Left ventricle myocardium inferior (tissue), 1 donor: ENCODE measurements at regions not wholly inside any gene's neighbourhood (a gene's known extent, or its start where the extent isn't known, plus 50 kb on each side); places are given as distances from the start of the nearest gene placed in this dataset.
"Not testable (repeated sequence)": the region's sequence is repeated elsewhere in the genome, so short reads cannot be mapped to it uniquely, and the experiment has no call there.

Experiments used
- DNase-seq: peaks from one replicate; pipeline ENCODE4 v3.0.0-alpha.2; 2020
- H3K27ac ChIP-seq: fragments of 200-600 bp; replicated peaks from 2 replicates; pipeline ENCODE4 v1.8.0; 2021
- H3K27me3 ChIP-seq: fragments of 200-600 bp; 2 replicates; pipeline ENCODE4 v1.8.0; 2021; ENCODE audit warnings: low read depth
- H3K36me3 ChIP-seq: fragments of 200-600 bp; 2 replicates; pipeline ENCODE4 v1.8.0; 2021
- H3K4me1 ChIP-seq: fragments of 200-600 bp; 2 replicates; pipeline ENCODE4 v1.8.0; 2021
- H3K4me3 ChIP-seq: fragments of 200-600 bp; 2 replicates; pipeline ENCODE4 v1.8.0; 2021; ENCODE audit warnings: mild to moderate bottlenecking, moderate library complexity
- H3K9me3 ChIP-seq: fragments of 200-600 bp; replicated peaks from 2 replicates; pipeline ENCODE4 v1.8.0; 2021
- intact Hi-C: fragments of 100-400 bp; cut with micrococcal nuclease; formaldehyde crosslinking; loops from one replicate; pipeline ENCODE4 v1.11.0; 2022
- TF ChIP-seq, protein P1 (sequence below): fragments of 200-600 bp; IDR thresholded peaks from 2 replicates; pipeline ENCODE4 v1.8.0; 2021; ENCODE audit warnings: antibody characterized with exemption, mild to moderate bottlenecking, borderline replicate concordance
- donor health status: DM: no; HTN: yes; CAD: no; lungs with severe emphysema.

DNA sequence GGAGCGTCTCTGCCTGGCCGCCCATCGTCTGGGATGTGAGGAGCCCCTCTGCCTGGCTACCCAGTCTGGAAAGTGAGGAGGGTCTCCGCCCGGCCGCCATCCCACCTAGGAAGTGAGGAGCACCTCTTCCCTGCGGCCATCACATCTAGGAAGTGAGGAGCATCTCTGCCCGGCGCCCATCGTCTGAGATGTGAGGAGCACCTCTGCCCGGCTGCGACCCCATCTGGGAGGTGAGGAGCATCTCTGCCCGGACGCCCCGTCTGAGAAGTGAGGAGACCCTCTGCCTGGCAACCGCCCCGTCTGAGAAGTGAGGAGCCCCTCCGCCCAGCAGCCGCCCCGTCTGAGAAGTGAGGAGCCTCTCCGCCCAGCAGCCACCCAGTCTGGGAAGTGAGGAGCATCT is 84.5 kb downstream of the IDS start:
- H3K4me3 ChIP-seq, intact Hi-C loops, DNase-seq, H3K27ac ChIP-seq, H3K36me3 ChIP-seq, H3K27me3 ChIP-seq, H3K4me1 ChIP-seq: not testable (repeated sequence)
- H3K9me3 ChIP-seq, result peaks cover 15% of the 10 kb centered on the region

DNA sequence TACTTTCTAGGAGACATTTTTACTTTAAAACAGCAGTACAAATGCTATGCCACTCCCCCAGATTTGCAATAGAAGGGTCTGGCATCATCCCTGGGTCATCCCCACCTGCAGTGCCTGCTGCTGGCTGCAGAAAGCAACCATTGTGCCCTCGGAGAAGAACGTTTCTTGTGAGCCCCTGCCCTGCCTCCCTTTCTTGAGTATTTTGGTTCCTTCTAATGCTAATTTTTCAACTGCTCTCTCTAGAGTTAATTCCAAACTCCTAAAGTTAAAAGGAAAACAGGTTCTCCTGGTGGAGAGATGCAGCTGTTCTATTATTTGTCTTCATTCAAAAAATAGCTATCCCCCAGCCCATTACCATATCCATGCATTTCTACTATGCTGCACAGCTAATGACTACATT is 107.1 kb downstream of the IDS start:
- intact Hi-C loops, result no loop called here

GRCh38 chrX:149392921-149393320 is 112.2 kb downstream of the IDS start:
- intact Hi-C loops, result no loop called here
- Histone ChIP-seq H3K27ac (no peak overlapping the region), H3K27me3 (no peaks in the 10 kb centered on the region), H3K4me3 (no peak overlapping the region), H3K36me3 (no peaks in the 10 kb centered on the region), H3K9me3 (no peaks in the 10 kb centered on the region), H3K4me1 (no peaks in the 10 kb centered on the region)
- TF ChIP-seq, protein P1, sequence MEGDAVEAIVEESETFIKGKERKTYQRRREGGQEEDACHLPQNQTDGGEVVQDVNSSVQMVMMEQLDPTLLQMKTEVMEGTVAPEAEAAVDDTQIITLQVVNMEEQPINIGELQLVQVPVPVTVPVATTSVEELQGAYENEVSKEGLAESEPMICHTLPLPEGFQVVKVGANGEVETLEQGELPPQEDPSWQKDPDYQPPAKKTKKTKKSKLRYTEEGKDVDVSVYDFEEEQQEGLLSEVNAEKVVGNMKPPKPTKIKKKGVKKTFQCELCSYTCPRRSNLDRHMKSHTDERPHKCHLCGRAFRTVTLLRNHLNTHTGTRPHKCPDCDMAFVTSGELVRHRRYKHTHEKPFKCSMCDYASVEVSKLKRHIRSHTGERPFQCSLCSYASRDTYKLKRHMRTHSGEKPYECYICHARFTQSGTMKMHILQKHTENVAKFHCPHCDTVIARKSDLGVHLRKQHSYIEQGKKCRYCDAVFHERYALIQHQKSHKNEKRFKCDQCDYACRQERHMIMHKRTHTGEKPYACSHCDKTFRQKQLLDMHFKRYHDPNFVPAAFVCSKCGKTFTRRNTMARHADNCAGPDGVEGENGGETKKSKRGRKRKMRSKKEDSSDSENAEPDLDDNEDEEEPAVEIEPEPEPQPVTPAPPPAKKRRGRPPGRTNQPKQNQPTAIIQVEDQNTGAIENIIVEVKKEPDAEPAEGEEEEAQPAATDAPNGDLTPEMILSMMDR, result no peak
- DNase-seq, result no peak

More for the DNA sequence above, 107.1 kb downstream of the IDS start:
- no peaks in the 10 kb centered on the region for H3K36me3 ChIP-seq
- H3K4me3 ChIP-seq, result no peak overlapping the region
- H3K27ac ChIP-seq, result no peak overlapping the region
- DNase-seq, result no peak
- no peaks in the 10 kb centered on the region for H3K9me3 ChIP-seq
- H3K4me1 ChIP-seq, result no peaks in the 10 kb centered on the region
- TF ChIP-seq, protein P1, result no peak
- H3K27me3 ChIP-seq, result no peaks in the 10 kb centered on the region

GRCh38 chrX:149383852-149384251 is 121.3 kb downstream of the IDS start:
- no peak for DNase-seq
- intact Hi-C loops, result no loop called here
- H3K4me1 ChIP-seq, result no peaks in the 10 kb centered on the region
- peaks cover 6% of the 10 kb centered on the region for H3K9me3 ChIP-seq
- no peak overlapping the region for H3K4me3 ChIP-seq
- no peak overlapping the region for H3K27ac ChIP-seq
- H3K27me3 ChIP-seq, result no peaks in the 10 kb centered on the region
- H3K36me3 ChIP-seq, result no peaks in the 10 kb centered on the region
- TF ChIP-seq, protein P1, result no peak

DNA sequence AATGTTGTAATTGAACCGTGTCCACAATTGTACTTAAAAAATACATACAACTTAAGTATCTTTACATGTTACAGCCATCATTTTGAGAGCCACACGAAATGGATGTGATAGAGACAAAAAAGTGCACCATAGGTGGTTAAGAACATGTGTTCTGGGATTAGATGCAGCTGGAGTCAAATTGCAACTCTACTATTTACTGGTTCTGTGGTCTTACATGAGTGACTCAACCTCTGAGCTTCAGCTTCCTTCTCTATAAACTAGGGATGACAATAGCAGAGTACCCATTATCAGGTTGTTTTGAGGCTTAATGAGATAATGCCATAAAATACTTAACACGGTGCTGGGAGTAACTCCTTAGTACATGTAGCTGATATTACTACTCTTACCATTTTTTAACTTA is 130.4 kb downstream of the IDS start:
- Histone ChIP-seq H3K4me3 (no peak overlapping the region), H3K27ac (no peak overlapping the region), H3K4me1 (no peaks in the 10 kb centered on the region), H3K27me3 (no peaks in the 10 kb centered on the region), H3K9me3 (no peaks in the 10 kb centered on the region), H3K36me3 (no peaks in the 10 kb centered on the region)
- intact Hi-C loops, result no loop called here
- DNase-seq, result no peak
- TF ChIP-seq, protein P1, result no peak

DNA sequence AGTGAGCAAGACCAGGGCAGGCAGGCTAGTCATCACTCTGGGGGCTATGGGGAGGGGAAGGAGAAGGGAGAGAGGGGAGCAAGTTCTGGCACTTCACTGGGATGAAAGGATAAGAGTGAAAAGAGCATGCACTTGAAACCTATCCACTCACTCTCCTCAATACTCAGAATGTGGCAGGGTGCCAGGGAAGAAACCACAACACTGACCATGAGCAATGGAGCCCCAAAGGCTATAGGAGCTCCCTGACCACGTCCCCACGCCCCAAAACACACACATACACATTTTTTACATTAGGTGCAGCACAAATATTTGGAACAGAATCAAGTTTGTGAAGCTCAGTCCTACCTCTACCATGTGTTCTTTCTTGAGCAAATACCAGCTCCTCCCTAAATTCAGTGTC is 132.2 kb downstream of the IDS start:
- TF ChIP-seq, protein P1, result no peak
- H3K9me3 ChIP-seq, result no peaks in the 10 kb centered on the region
- H3K27me3 ChIP-seq, result no peaks in the 10 kb centered on the region

More for the DNA sequence above, 132.2 kb downstream of the IDS start:
- no peaks in the 10 kb centered on the region for H3K4me1 ChIP-seq
- intact Hi-C loops, result no loop called here
- no peaks in the 10 kb centered on the region for H3K36me3 ChIP-seq
- no peak for DNase-seq
- no peak overlapping the region for H3K4me3 ChIP-seq
- H3K27ac ChIP-seq, result no peak overlapping the region
